MCF 10A (cell line): ENCODE measurements at regions not wholly inside any gene's neighbourhood (a gene's known extent, or its start where the extent isn't known, plus 50 kb on each side); places are given as distances from the start of the nearest gene placed in this dataset.

ENCODE experiments used
- BruUV-seq: library from RNA; stranded (reverse); fragments of 400-500 nt; replicated peaks from 2 replicates; lab custom pipeline; 2021; lab: Mats Ljungman, UMichigan
- CTCF ChIA-PET: fragments of 300-600 bp; sonication (Branson Sonifier 250); formaldehyde crosslinking; extraction: SDS; loops from one replicate; lab custom pipeline; 2021; ENCODE audit warnings: antibody characterized with exemption, inconsistent platforms; lab: Yijun Ruan, JAX
- POLR2A ChIA-PET: fragments of 300-600, 350-650 bp; sonication (Branson Sonifier 250); formaldehyde crosslinking; extraction: SDS; loops from one replicate; lab custom pipeline; 2020; ENCODE audit warnings: antibody characterized with exemption, inconsistent platforms; lab: Yijun Ruan, JAX
- DNase-seq: peaks from one replicate; pipeline ENCODE4 v3.0.0-alpha.2; 2018; ENCODE audit not compliant: unreplicated experiment
- H3K27ac Mint-ChIP-seq: one replicate; pipeline ENCODE4 v1.8.0; 2022; ENCODE audit warnings: mild to moderate bottlenecking, low read depth, mixed read lengths; ENCODE audit not compliant: unreplicated experiment
- H3K27me3 Mint-ChIP-seq: one replicate; pipeline ENCODE4 v1.8.0; 2022; ENCODE audit warnings: mixed read lengths; ENCODE audit not compliant: insufficient read depth, unreplicated experiment
- H3K36me3 Mint-ChIP-seq: one replicate; pipeline ENCODE4 v1.8.0; 2022; ENCODE audit warnings: mild to moderate bottlenecking, moderate library complexity, mixed read lengths; ENCODE audit not compliant: insufficient read depth, unreplicated experiment
- H3K4me1 Mint-ChIP-seq: one replicate; pipeline ENCODE4 v1.8.0; 2022; ENCODE audit warnings: mixed read lengths; ENCODE audit not compliant: insufficient read depth, unreplicated experiment
- H3K4me3 Mint-ChIP-seq: one replicate; pipeline ENCODE4 v1.8.0; 2022; ENCODE audit warnings: mild to moderate bottlenecking, moderate library complexity, mixed read lengths; ENCODE audit not compliant: unreplicated experiment
- H3K9me3 Mint-ChIP-seq: one replicate; pipeline ENCODE4 v1.8.0; 2022; ENCODE audit warnings: mixed read lengths; ENCODE audit not compliant: unreplicated experiment
- intact Hi-C: fragments of 100-400 bp; cut with micrococcal nuclease; formaldehyde crosslinking; loops from 2 replicates; pipeline ENCODE4 v1.14.1; 2022
- TF ChIP-seq, protein P1 (sequence below): fragments of 200-600 bp; IDR thresholded peaks from one replicate; pipeline ENCODE4 v1.8.0; 2022; ENCODE audit warnings: antibody characterized with exemption, mild to moderate bottlenecking; ENCODE audit not compliant: unreplicated experiment

DNA sequence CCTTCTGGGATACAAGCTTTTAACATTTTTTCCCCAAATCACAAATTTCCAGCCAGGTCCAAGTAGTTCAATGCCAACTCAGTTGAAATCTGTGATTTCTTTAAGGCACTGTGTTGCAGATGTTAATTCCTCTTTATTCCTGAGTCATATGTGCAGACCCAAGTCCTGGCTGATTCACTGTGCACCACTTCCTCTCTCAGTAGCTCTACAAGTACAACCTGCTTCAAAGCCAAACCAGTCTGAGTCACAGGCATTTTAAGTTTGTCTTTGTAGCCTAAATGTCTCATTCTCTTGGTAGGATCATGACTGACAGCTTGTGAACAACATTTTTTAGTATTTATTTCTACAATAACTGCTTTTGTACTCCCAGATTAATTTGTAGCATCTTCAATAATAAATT lies 165.6 kb upstream of the S100G start:
- TF ChIP-seq, protein P1, sequence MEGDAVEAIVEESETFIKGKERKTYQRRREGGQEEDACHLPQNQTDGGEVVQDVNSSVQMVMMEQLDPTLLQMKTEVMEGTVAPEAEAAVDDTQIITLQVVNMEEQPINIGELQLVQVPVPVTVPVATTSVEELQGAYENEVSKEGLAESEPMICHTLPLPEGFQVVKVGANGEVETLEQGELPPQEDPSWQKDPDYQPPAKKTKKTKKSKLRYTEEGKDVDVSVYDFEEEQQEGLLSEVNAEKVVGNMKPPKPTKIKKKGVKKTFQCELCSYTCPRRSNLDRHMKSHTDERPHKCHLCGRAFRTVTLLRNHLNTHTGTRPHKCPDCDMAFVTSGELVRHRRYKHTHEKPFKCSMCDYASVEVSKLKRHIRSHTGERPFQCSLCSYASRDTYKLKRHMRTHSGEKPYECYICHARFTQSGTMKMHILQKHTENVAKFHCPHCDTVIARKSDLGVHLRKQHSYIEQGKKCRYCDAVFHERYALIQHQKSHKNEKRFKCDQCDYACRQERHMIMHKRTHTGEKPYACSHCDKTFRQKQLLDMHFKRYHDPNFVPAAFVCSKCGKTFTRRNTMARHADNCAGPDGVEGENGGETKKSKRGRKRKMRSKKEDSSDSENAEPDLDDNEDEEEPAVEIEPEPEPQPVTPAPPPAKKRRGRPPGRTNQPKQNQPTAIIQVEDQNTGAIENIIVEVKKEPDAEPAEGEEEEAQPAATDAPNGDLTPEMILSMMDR, result no peak
- Mint-ChIP-seq H3K27me3 (no peaks in the 10 kb centered on the region), H3K4me3 (no peak overlapping the region), H3K27ac (no peak overlapping the region), H3K36me3 (no peaks in the 10 kb centered on the region), H3K4me1 (peaks cover 15% of the 10 kb centered on the region), H3K9me3 (no peaks in the 10 kb centered on the region)
- DNase-seq, result peak; percentile 91
- POLR2A ChIA-PET, result interaction anchor here (0.7 to 1.1 kb wide), 2 partner anchors 40 to 136 kb away, joined by 3 to 4 read pairs; no protein-coding TSS in a partner anchor
- intact Hi-C loops, result no loop called here
- no TSS peak for BruUV-seq
- CTCF ChIA-PET, result interaction anchor here (0.7 to 1.3 kb wide), 2 partner anchors 47 to 164 kb away, joined by 3 to 4 read pairs; no protein-coding TSS in a partner anchor

DNA sequence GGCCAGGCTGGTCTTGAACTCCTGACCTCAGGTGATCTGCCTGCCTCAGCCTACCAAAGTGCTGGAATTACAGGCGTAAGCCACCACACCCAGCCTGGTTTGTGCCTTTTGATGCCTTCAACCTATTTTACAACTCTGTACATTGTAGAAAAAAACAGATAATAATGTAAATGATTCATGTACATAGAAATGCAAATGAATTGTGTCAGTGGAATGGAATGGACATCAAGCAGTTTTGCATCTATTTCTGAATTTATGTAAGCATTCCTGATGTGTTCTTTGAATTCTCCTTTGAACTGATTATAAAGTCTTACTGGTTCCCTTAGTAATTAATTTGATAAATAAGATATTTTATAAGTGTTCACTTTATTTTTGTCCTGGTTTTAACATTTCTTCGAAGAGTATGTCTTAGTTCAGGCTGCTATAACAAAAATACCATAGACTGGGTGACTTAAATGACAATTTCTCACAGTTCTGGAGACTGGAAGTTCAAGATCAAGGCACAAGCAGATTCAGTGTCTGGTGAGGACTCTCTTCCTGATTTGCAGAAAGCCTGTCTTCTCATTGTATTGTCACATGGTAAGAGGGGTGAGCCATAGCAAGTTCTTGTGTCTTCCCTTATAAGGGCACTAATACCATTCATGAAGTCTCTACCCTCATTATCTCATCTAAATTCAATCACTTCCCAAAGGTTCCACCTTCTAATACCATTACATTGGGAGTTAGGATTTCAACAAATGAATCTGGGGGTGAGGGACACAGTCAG lies 162.2 kb upstream of the S100G start:
- intact Hi-C loops, result no loop called here
- Mint-ChIP-seq H3K9me3 (peaks cover under 1% of the 10 kb centered on the region), H3K4me3 (no peak overlapping the region), H3K27me3 (peaks cover 12% of the 10 kb centered on the region), H3K36me3 (no peaks in the 10 kb centered on the region), H3K4me1 (peaks cover 16% of the 10 kb centered on the region), H3K27ac (no peak overlapping the region)
- POLR2A ChIA-PET, result no interaction called here
- TF ChIP-seq, protein P1, result no peak
- no TSS peak for BruUV-seq
- CTCF ChIA-PET, result interaction anchor here (0.6 kb wide), 1 partner anchor 59 kb away, joined by 4 read pairs; no protein-coding TSS in a partner anchor
- DNase-seq, result no peak

DNA sequence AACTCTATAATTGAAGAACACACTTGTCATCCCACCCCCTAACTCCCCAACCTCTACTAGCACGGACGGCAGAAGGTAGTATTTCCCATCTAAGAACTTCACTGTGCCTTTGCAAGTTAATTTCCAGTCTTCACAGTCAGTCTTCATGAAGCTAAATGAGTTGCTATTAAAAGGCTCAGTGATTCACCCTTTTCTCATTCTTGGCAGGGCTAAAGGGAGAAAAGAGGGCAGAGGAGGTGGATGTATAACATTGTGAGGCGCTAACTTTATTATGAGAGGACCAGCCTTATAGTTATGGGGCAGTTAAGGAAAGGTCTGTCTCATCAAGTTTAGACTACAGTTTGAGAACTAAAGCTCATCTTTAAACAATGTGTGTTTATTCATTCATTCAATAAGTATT lies 161.0 kb upstream of the S100G start:
- peaks cover 9% of the 10 kb centered on the region for H3K9me3 Mint-ChIP-seq
- DNase-seq, result no peak
- intact Hi-C loops, result no loop called here
- no peak overlapping the region for H3K27ac Mint-ChIP-seq
- TF ChIP-seq, protein P1, result no peak
- ChIA-PET CTCF (no interaction called here), POLR2A (interaction anchor here (1.1 kb wide), 1 partner anchor 10 kb away, joined by 5 read pairs; no protein-coding TSS in a partner anchor)
- H3K4me1 Mint-ChIP-seq, result peaks cover 15% of the 10 kb centered on the region
- no TSS peak for BruUV-seq
- H3K27me3 Mint-ChIP-seq, result peaks cover 23% of the 10 kb centered on the region
- H3K4me3 Mint-ChIP-seq, result no peak overlapping the region
- H3K36me3 Mint-ChIP-seq, result no peaks in the 10 kb centered on the region

DNA sequence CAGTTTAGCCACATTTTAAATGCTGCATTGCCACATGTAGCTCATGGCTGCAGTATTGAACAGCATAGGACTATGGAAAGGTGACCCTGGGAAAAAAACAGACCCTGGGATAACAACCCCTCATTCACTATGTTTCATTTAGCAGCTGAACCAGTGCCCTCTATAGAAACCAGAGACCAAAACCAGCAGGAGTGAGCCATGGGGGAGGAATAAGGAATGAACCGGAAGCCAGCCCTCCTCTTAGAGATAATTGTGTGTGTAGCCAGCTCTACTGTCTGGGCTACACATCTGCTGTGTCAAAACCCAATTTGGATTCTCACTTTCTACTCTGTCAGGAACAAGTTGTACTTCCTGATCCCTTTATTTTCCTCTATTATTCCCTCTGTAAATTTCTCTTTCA lies 158.5 kb upstream of the S100G start:
- TF ChIP-seq, protein P1, result no peak
- Mint-ChIP-seq H3K27me3 (peaks cover 44% of the 10 kb centered on the region), H3K9me3 (peaks cover 9% of the 10 kb centered on the region), H3K27ac (no peak overlapping the region), H3K4me3 (no peak overlapping the region), H3K36me3 (no peaks in the 10 kb centered on the region), H3K4me1 (peaks cover 10% of the 10 kb centered on the region)
- DNase-seq, result no peak
- intact Hi-C loops, result no loop called here
- no TSS peak for BruUV-seq
- POLR2A ChIA-PET, result no interaction called here
- CTCF ChIA-PET, result interaction anchor here (1.9 kb wide), 1 partner anchor 55 kb away, joined by 5 read pairs; no protein-coding TSS in a partner anchor
